GM06990 (cell line): ENCODE measurements at regions not wholly inside any gene's neighbourhood (a gene's known extent, or its start where the extent isn't known, plus 50 kb on each side); places are given as distances from the start of the nearest gene placed in this dataset.

Experiments
- DNase-seq: peaks from one replicate; pipeline ENCODE4 v3.0.0-alpha.2; 2011; ENCODE audit not compliant: insufficient read length; ENCODE audit errors: extremely low read depth
- H3K27me3 ChIP-seq: replicated peaks from 2 replicates; pipeline ENCODE4 v1.6.0; 2011; ENCODE audit warnings: low read length; ENCODE audit not compliant: control insufficient read depth, insufficient read depth
- H3K36me3 ChIP-seq: 2 replicates; pipeline ENCODE4 v1.5.1; 2011; ENCODE audit warnings: low read length; ENCODE audit not compliant: control insufficient read depth, insufficient read depth
- H3K4me3 ChIP-seq: replicated peaks from 2 replicates; pipeline ENCODE4 v1.5.1; 2011; ENCODE audit warnings: low read depth, mild to moderate bottlenecking, control low read depth, low read length
- TF ChIP-seq, protein P1 (sequence below): IDR thresholded peaks from 2 replicates; pipeline ENCODE4 v1.5.1; 2011; ENCODE audit warnings: low read length, control low read depth, mild to moderate bottlenecking, inconsistent platforms; ENCODE audit not compliant: insufficient read depth, poor library complexity, severe bottlenecking

DNA sequence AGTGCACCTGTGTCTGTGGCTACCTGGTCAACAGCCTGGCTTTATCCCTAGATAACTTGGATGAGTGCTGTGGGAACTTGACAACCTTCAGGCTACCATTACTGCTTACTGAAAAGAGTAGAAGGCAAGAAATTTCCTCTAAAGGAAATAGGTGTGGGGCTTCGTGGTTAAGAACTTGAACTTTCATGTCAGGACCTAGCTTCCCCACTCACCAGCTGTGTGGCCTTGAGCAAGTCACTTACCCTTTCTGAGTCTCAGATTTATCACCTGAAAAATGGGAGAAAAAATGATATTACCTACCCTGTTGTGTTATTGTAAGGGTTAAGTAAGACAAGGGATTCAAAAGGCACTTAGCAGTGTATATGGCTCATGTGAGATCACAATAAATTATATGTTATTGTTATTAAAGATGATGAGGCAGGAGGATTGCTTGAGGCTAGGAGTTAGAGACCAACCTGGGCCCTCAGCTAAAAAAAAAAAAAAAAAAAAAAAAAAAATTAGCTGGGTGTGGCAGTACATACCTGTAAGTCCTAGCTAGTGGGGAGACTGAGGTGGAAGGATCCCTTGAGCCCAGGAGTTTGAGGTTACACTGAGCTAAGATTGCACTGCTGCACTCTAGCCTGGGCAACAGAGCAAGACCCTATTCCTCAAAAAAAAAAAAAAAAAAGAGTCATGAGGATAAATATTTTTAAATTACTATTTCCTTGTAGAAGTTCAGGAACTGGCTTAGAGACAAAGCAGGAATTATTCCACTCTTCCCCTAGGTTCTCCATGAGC lies 97.0 kb upstream of the SPRY4 start:
- DNase-seq, result no peak
- Histone ChIP-seq H3K36me3 (no peaks in the 10 kb centered on the region), H3K27me3 (no peaks in the 10 kb centered on the region), H3K4me3 (no peak overlapping the region)
- TF ChIP-seq, protein P1, sequence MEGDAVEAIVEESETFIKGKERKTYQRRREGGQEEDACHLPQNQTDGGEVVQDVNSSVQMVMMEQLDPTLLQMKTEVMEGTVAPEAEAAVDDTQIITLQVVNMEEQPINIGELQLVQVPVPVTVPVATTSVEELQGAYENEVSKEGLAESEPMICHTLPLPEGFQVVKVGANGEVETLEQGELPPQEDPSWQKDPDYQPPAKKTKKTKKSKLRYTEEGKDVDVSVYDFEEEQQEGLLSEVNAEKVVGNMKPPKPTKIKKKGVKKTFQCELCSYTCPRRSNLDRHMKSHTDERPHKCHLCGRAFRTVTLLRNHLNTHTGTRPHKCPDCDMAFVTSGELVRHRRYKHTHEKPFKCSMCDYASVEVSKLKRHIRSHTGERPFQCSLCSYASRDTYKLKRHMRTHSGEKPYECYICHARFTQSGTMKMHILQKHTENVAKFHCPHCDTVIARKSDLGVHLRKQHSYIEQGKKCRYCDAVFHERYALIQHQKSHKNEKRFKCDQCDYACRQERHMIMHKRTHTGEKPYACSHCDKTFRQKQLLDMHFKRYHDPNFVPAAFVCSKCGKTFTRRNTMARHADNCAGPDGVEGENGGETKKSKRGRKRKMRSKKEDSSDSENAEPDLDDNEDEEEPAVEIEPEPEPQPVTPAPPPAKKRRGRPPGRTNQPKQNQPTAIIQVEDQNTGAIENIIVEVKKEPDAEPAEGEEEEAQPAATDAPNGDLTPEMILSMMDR, result no peak

DNA sequence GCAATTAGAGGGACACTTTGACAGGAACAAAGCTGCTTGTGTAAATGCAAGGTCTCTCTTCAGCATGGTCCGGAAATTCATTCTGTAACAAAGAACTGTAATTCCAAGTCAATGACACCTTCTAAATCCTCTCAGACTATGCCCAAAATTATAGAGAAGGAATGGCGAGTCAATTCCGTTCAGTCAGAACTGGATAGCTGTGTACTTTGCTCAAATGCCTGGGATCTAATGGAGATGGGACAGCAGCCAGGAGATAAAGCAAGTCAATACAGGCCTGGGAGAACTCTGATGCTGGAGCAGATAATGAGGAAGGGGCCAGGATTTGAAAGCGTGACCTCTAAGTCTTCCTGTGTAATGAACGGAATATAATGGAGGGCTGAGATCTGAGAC lies 96.4 kb upstream of the SPRY4 start:
- H3K36me3 ChIP-seq, result no peaks in the 10 kb centered on the region
- TF ChIP-seq, protein P1, result no peak
- H3K27me3 ChIP-seq, result no peaks in the 10 kb centered on the region
- H3K4me3 ChIP-seq, result no peak overlapping the region
- DNase-seq, result no peak

DNA sequence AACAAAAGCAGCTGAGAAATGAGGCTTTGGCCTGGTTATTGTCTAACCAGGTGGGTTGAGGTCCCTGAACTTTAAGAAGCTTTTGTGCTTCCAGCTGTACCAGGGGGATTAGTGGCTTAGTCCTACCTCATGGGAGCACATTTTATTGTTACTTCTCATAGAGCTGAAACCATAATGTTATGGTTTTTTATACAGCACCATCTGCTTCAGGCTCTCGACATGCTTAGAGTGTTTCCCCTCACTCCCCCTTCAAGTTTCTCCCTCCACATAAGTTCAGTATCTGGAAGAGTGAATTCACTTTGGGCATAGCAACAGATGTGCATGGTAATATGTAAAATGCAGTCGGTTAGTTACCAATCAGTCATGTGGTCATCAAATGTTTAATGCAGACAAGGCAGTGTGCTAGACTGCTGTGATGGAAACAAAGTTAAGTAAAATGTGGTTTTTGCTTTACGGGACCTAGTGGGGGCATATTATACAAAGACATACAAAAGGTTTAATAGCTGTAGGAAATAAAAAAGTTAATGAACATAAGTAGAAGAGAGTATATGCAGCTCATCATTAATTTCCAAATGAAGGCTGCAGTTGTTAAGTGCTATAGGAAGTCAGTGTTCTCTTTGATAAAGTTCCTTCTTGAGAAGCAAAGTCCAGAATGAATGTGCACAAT lies 95.9 kb upstream of the SPRY4 start:
- TF ChIP-seq, protein P1, result no peak
- DNase-seq, result no peak
- Histone ChIP-seq H3K36me3 (no peaks in the 10 kb centered on the region), H3K27me3 (no peaks in the 10 kb centered on the region), H3K4me3 (no peak overlapping the region)

DNA sequence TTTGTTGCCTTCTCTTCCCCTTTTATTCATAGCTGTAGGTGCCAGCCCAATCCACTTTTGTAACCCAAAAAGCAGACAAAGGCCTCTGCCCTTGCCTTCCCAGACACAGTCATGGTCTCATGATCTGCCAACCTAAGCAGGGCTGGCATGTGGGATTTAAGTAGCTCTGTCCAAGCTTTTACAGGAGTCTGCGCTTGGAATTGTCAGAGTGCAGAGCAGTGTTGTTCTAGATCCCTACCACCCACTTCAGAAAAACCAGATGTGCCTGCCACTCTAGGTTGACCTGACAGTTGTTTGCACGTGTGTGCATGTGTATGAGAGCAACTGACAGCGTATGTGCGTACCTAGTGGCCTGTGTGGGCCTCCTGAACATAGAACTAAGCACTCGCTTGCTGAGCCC lies 87.8 kb upstream of the SPRY4 start:
- H3K27me3 ChIP-seq, result no peaks in the 10 kb centered on the region
- no peaks in the 10 kb centered on the region for H3K36me3 ChIP-seq
- DNase-seq, result no peak
- H3K4me3 ChIP-seq, result no peak overlapping the region
- TF ChIP-seq, protein P1, result no peak

DNA sequence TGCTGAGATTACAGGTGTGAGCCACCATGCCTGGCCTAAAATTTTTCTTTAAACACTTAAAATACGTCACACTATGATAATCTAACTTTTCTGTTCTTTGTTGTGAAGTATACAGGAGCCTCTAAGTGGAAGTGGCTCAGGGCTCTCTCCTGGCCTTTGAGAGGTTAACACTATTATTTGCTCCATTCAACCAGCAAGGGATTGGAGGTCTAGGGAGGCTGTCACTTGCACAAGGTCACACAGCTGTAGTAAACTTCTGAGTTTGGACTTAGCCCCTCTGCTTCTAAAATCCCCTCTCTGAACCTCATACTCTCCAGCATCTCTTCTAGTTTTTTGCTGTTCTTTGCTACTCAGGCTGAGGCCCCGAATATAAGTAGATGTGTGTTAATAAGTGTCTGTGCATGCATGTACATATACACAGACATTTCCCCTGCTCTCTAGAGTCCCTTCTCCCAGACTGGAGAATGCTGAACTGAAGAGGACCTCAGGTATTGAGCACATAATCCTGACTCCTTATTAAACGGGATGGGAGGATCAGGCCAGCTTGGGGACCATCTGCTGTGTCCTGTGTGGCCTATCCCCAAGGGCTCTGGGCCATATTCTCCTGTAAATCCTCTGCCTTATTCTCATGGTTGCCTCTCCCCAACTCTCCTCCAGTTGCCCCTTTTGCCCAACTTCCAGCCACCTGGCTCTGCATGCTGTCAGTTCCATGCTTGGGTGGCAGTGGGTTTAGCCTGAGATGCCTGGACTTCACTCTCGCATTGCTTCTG lies 87.0 kb upstream of the SPRY4 start:
- DNase-seq, result no peak
- Histone ChIP-seq H3K4me3 (no peak overlapping the region), H3K36me3 (no peaks in the 10 kb centered on the region), H3K27me3 (no peaks in the 10 kb centered on the region)
- TF ChIP-seq, protein P1, result no peak
